ENCODE measurements at regions not wholly inside any gene's neighbourhood (a gene's known extent, or its start where the extent isn't known, plus 50 kb on each side); places are given as distances from the start of the nearest gene placed in this dataset.

DNA sequence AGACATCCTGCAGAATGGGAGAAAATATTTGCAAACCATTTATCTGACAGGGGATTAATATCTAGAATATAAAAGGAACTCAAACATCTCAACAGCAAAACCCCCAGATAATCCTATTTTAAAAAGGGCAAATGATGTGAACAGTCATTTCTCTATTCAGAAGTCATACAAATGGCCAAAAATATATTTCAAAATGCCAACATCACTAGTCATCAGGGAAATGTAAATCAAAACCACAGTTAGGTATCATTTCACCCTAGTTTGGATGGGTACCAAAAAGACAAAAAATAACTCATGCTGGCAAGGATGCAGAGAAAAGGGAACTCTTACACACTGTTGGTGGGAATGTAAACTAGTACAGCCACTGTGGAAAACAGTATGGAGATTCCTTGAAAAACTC lies 70.0 kb downstream of the TBR1 start:
- H2BK12ac ChIP-seq (ENCODE audit: insufficient read length, low read depth, low read length): no peak overlapping the region
- no peak overlapping the region for H3K27ac ChIP-seq (ENCODE audit: insufficient read length, low read depth, low read length)
- no peaks in the 10 kb centered on the region for H3K4me1 Mint-ChIP-seq
- no peaks in the 10 kb centered on the region for H3K79me1 ChIP-seq (ENCODE audit: insufficient read depth, low read depth, low read length, poor library complexity, severe bottlenecking)
- no peak overlapping the region for H3K27ac Mint-ChIP-seq
- no peak overlapping the region for H3K14ac ChIP-seq (ENCODE audit: insufficient read depth, low read length)
- H3K9me3 Mint-ChIP-seq: peaks cover 5 to 9% of the 10 kb centered on the region in 2 experiments; a peak in 4 of 5 replicates
- H3K23me2 ChIP-seq (ENCODE audit: insufficient read length, low read depth, low read length, poor library complexity, severe bottlenecking): no peaks in the 10 kb centered on the region
- H2BK120ac ChIP-seq (ENCODE audit: low read depth, low read length, poor library complexity, severe bottlenecking): no peak overlapping the region
- no peak overlapping the region for H2AK5ac ChIP-seq (ENCODE audit: insufficient read length, low read length)
- no peaks in the 10 kb centered on the region for H3K79me2 ChIP-seq (ENCODE audit: insufficient read depth, low read length)
- no peak overlapping the region for H3K4me3 Mint-ChIP-seq
- H3T11ph ChIP-seq (ENCODE audit: low read length): no peak overlapping the region
- H3K36me3 Mint-ChIP-seq (ENCODE audit: insufficient read depth in 1 of 3, low read depth in 3 of 3): peaks cover under 1 to 6% (median 3%) of the 10 kb centered on the region in 3 experiments; a peak in 4 of 7 replicates
- no peak overlapping the region for H2AFZ ChIP-seq (ENCODE audit: low read length)
- no peak overlapping the region for H2BK15ac ChIP-seq (ENCODE audit: low read depth, low read length)
- no peak overlapping the region for H2BK20ac ChIP-seq (ENCODE audit: low read depth, low read length, poor library complexity, severe bottlenecking)
- TF ChIP-seq, protein P1, sequence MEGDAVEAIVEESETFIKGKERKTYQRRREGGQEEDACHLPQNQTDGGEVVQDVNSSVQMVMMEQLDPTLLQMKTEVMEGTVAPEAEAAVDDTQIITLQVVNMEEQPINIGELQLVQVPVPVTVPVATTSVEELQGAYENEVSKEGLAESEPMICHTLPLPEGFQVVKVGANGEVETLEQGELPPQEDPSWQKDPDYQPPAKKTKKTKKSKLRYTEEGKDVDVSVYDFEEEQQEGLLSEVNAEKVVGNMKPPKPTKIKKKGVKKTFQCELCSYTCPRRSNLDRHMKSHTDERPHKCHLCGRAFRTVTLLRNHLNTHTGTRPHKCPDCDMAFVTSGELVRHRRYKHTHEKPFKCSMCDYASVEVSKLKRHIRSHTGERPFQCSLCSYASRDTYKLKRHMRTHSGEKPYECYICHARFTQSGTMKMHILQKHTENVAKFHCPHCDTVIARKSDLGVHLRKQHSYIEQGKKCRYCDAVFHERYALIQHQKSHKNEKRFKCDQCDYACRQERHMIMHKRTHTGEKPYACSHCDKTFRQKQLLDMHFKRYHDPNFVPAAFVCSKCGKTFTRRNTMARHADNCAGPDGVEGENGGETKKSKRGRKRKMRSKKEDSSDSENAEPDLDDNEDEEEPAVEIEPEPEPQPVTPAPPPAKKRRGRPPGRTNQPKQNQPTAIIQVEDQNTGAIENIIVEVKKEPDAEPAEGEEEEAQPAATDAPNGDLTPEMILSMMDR (conservative IDR thresholded peaks at IDR 0.05): no peak
- no peak overlapping the region for H4K5ac ChIP-seq (ENCODE audit: insufficient read length, low read depth, low read length)
- no peaks in the 10 kb centered on the region for H3K27me3 ChIP-seq (ENCODE audit: insufficient read depth, low read length)
- no peak overlapping the region for H3K18ac ChIP-seq (ENCODE audit: insufficient read length, low read depth, low read length)
- no peak overlapping the region for H3K23ac ChIP-seq (ENCODE audit: insufficient read length, low read depth, low read length)
- DNase-seq: no peak
- H4K91ac ChIP-seq (ENCODE audit: insufficient read length, low read depth, low read length): no peak overlapping the region
- no peak overlapping the region for H3K56ac ChIP-seq (ENCODE audit: insufficient read length, low read depth, low read length)
- no peaks in the 10 kb centered on the region for H3K4me1 ChIP-seq (ENCODE audit: insufficient read depth, low read length)
- H3K27me3 Mint-ChIP-seq (ENCODE audit: low read depth): no peaks in the 10 kb centered on the region; the same call in 1 of the 2 replicates
- no peak overlapping the region for H3K9ac ChIP-seq (ENCODE audit: extremely low read depth, insufficient read length, low read length)
- H3K4me2 ChIP-seq (ENCODE audit: insufficient read depth, insufficient read length, low read length): no peak overlapping the region
- no peak overlapping the region for H2BK5ac ChIP-seq (ENCODE audit: insufficient read length, low read length)
- no peaks in the 10 kb centered on the region for H4K20me1 ChIP-seq (ENCODE audit: control insufficient read depth, insufficient read depth, insufficient read length)
- H3K4ac ChIP-seq (ENCODE audit: low read depth, low read length): no peak overlapping the region
- no peak overlapping the region for H4K8ac ChIP-seq (replicated peaks; ENCODE audit: insufficient read length, low read depth, low read length)
- no peaks in the 10 kb centered on the region for H3K9me3 ChIP-seq (ENCODE audit: control insufficient read depth, low read depth, low read length)

Data from H9 (cell line).